GM12875 (cell line): ENCODE measurements at regions not wholly inside any gene's neighbourhood (a gene's known extent, or its start where the extent isn't known, plus 50 kb on each side); places are given as distances from the start of the nearest gene placed in this dataset.

Experiments used
- H3K4me3 ChIP-seq: one replicate; pipeline ENCODE4 v1.5.1; 2011; ENCODE audit warnings: low read depth, low read length, control low read depth
- CTCF ChIP-seq: IDR thresholded peaks from 2 replicates; pipeline ENCODE4 v1.5.1; 2011; ENCODE audit warnings: low read depth, mild to moderate bottlenecking, control low read depth, inconsistent platforms, low read length, moderate library complexity, borderline replicate concordance; ENCODE audit not compliant: insufficient read depth

GRCh38 chr1:185409345-185409744 lies 92.3 kb upstream of the IVNS1ABP start:
- no peak overlapping the region for H3K4me3 ChIP-seq
- no peak for TF ChIP-seq CTCF

GRCh38 chr1:185408700-185409270 lies 91.7 kb upstream of the IVNS1ABP start:
- no peak for TF ChIP-seq CTCF
- no peak overlapping the region for H3K4me3 ChIP-seq

- no peak overlapping the region for H3K4me3 ChIP-seq
- no peak for TF ChIP-seq CTCF
These were observed 89.6 kb upstream of the IVNS1ABP start for GRCh38 chr1:185406691-185407009.

DNA sequence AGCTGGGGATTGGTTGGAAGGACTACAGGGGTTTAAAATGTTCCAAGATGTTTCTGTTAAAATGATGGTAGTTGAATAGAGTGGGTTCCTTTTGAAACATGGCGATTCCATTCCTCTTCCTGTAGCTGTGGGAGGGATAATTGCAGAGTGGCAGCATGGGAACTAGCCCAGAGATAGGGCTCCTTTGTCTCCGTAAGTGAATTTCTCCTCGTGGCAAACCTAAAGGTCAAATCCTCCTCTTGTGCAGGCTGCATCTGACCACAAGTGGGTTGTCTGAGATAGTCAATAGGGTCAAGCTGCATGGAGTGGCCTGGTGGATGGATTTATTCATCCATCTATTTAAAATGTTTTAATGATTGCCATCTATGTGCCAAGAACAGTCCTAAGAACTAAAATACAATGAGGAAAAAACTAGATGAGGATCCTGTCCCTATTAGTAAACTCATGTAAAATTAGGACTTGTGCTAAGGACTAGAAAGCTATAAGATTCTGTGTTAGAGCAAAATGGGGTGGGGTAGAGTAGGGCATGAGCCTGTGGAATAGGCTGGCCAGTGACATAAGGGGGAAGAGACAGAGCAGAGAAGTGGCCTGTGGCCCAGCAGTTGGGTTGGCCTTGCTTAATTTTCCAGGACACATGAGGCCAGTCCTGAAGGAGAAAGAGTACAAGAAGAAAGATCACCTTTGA lies 89.1 kb upstream of the IVNS1ABP start:
- H3K4me3 ChIP-seq: no peak overlapping the region
- no peak for TF ChIP-seq CTCF

DNA sequence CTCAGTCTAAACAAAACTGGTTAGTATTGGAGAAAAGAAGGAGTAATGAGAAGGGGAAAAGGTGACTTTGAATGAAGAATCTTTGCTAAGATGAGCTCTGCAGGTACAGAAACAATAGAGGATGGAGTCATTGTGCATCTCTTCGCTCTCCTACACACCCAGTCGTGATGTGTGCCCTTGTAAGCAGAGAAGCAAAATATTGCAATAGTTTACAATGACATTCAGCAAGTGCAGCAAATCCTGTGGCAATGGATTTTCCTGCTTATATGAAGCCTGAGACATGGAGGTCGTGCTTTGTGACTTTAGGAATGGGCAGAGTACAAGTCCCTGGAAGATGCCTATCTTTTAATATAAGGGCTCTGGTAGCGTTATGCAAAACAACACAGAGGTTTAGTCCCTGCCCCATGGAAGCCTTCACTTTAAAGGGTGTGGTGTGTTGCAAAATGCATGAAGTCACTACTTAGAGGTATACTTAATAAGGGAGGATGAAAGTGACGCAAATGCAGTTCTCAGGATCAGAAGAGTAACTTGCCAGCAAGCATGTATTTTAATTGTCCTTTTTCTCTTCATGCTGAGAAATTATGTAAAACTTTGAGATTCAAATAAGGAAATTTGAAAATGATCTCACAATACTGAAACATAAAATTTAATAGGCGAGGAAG lies 88.0 kb upstream of the IVNS1ABP start:
- no peak for TF ChIP-seq CTCF
- H3K4me3 ChIP-seq: no peak overlapping the region

DNA sequence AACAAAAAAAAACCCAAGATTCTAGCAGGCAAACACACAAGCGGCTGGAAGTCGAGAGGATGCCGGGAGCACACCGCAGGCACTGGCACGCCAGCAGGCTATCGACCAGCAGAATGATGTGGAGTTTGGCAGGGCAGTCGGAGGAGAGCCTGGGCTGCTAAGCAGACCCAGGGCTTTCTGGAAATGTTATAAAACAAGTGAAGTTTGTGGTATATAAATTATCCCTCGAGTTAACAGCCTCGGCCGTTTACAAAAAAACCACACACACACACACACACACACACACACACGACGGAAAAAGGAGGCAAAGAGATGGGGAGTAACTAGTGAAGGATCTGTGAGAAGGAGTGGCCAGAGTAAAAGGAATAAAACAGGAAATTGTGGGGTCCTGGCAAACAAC lies 87.2 kb upstream of the IVNS1ABP start:
- no peak overlapping the region for H3K4me3 ChIP-seq
- no peak for TF ChIP-seq CTCF

DNA sequence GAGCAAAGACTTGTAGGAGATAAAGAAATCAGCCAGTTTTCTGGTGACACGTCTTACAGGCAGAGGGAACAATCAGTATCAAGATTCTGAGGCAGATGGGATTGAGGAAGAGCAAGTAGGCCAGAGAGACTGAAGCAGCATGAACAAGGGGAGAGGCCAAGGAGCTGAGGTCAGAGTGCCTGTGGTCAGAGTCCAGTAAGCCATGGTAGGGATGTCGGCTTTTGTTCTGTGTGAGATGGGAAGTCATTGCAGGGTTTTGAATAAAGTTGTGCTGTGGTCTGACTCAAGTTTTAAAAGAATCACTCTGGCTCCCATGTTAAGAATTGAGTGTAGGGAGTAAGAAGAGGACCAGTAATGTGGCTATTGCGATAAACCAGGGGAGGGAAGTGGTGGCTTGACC lies 85.9 kb upstream of the IVNS1ABP start:
- TF ChIP-seq CTCF: no peak
- H3K4me3 ChIP-seq: no peak overlapping the region
